ENCODE measurements at regions not wholly inside any gene's neighbourhood (a gene's known extent, or its start where the extent isn't known, plus 50 kb on each side); places are given as distances from the start of the nearest gene placed in this dataset.

DNA sequence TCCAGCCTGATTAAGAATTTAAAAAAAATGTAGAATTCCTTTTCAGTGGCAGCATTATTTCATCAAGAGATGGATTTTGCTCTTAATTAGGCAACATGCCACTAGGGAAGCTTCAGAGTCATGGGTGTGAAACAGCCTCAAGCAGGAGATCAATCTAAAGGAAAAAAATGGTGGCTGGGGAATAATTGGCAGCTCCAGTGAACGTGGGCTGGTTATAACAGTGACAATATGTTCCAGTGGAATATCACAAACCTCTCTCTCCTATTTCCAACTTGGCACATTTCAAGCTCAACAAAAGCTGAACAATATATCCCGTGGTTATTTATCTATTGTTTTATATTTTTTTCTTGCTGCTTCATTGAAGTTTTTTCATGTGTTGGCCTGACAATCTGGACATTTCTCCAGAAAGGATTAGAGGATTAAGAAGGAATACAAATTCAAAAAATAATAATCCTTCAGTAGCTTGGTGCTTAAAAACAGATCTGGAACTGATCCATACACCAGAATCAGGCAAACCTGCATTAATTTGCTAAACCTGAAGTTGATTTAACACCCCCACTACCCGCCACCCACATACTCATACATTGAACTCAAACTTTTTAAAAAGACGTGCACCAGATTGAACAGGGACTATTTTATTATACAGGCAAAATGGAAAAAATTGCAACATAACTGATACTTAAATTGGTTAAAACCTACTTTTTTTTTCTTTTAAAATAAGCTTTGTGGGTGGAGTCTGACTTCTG, 255.9 kb upstream of the SPRED2 start:
- TF ChIP-seq, protein P1, sequence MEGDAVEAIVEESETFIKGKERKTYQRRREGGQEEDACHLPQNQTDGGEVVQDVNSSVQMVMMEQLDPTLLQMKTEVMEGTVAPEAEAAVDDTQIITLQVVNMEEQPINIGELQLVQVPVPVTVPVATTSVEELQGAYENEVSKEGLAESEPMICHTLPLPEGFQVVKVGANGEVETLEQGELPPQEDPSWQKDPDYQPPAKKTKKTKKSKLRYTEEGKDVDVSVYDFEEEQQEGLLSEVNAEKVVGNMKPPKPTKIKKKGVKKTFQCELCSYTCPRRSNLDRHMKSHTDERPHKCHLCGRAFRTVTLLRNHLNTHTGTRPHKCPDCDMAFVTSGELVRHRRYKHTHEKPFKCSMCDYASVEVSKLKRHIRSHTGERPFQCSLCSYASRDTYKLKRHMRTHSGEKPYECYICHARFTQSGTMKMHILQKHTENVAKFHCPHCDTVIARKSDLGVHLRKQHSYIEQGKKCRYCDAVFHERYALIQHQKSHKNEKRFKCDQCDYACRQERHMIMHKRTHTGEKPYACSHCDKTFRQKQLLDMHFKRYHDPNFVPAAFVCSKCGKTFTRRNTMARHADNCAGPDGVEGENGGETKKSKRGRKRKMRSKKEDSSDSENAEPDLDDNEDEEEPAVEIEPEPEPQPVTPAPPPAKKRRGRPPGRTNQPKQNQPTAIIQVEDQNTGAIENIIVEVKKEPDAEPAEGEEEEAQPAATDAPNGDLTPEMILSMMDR (conservative IDR thresholded peaks at IDR 0.05; ENCODE audit: low read depth, low read length): no peak
- no peak for TF ChIP-seq EZH2 (IDR thresholded peaks at IDR 0.05; ENCODE audit: borderline replicate concordance, low read depth, low read length, poor library complexity, severe bottlenecking)
